Stimulated activated CD4-positive, alpha-beta T cell treated with anti-CD3 and anti-CD28 coated beads, Interleukin-4, amount 100 ng/mL, for 24 hours (primary cell): ENCODE measurements at regions not wholly inside any gene's neighbourhood (a gene's known extent, or its start where the extent isn't known, plus 50 kb on each side); places are given as distances from the start of the nearest gene placed in this dataset.
"Not testable (repeated sequence)": the region's sequence is repeated elsewhere in the genome, so short reads cannot be mapped to it uniquely, and the experiment has no call there.

Experiments used
- DNase-seq: peaks from one replicate; pipeline ENCODE4 v3.0.0-alpha.2; 2020

DNA sequence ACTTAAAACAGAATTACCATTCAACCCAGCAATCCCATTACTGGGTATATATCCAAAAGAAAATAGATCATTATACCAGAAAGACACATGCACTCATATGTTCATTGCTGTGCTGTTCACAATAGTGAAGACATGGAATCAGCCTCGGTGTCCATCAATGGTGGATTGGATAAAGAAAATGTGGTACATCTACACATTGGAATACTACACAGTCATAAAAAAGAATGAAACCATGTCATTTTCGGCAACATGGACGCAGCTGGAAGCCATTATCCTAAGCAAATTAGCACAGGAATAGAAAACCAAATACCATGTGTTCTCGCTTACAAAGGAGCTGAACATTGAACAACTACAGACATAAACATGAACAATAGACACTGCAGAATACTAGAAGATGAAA is 244.8 kb upstream of the PROX1 start:
- no peak for DNase-seq

DNA sequence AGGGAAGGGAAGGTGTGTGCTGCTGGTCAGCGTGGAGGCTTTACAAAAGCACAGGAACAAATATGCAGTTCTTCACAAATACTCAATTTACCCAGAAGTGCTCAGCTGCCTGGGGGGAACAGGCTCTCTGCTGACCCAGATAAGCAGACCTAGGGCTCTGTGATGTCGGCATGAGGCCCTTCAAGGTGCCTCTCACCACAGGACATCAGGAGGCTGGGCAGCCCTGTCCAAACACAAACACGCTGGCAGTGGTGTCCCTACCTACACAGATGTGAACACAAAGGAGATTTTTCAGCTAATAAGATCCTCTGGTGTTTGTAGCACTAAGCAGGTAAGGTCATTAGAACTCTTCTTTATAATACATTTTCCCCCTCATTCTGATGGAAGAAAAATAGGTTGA is 243.0 kb upstream of the PROX1 start:
- DNase-seq, result no peak

DNA sequence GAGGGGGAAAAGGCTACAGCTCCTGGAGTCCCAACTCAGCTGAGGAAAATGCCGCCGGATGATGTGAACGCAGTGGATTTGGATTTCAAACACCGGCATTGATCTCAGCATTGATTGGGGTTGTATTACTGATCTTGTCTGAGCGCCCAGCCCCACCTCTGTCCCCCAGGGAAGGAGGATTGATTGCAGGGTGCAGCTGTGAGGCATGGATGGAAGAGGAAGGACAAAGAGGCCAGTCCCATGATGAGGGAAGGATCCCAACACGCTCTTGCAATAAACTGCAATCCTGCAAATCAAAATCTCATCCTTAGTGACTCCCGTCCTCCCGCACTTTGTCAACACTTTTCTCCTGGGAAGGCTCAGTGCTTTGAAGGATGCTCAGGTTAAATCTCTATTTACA is 242.3 kb upstream of the PROX1 start:
- no peak for DNase-seq

- DNase-seq, result no peak
Measured at GRCh38 chr1:213749558-213749957, 238.2 kb upstream of the PROX1 start.

GRCh38 chr1:213750231-213751063 is 237.3 kb upstream of the PROX1 start:
- DNase-seq, result no peak

- DNase-seq, result no peak
Measured at GRCh38 chr1:213751064-213751397, 236.7 kb upstream of the PROX1 start.

DNA sequence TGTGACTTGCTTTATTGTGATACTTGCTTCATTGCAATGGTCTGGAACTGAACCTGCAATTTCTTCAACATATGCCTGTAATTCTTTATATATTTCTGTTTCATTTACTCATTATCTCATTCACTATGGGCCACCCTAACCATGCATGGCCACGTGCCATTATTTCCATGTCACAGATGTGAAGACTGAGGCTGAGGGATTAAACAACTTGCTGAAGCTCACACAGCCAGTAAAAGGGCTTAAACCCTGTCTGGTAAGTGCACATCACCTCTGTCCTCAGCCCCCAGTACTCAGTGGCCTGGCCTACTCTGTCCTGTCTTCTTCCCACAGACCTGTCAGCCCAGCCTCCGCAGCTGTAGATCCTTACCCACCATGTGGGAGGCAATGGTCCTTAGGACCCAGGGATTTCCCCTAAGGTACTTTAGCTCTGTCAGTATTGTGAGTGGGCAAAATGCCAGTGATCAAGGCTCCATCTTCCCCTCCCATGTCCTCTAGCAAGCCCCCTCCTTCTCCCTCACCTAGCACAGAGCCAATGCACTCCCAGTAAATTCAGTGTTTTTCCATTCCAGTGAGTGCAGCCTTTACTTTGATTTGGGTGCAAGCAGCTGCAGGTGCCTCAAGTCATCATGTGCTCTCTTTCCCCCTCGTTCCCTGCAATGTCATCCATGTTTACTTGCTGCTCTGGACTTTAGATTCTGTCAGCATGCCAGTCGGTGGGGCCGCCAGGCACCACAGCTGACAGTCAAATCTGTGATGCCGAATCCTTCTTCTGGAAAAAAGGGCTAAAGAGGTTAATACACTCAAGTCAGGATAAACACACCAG is 228.2 kb upstream of the PROX1 start:
- no peak for DNase-seq

GRCh38 chr1:213761845-213762407 is 225.8 kb upstream of the PROX1 start:
- DNase-seq, result peak; percentile 60

- DNase-seq, result no peak
Measured at GRCh38 chr1:213767683-213768082, 220.1 kb upstream of the PROX1 start.

- DNase-seq, result no peak
Measured at GRCh38 chr1:213772128-213773063, 215.4 kb upstream of the PROX1 start.

DNA sequence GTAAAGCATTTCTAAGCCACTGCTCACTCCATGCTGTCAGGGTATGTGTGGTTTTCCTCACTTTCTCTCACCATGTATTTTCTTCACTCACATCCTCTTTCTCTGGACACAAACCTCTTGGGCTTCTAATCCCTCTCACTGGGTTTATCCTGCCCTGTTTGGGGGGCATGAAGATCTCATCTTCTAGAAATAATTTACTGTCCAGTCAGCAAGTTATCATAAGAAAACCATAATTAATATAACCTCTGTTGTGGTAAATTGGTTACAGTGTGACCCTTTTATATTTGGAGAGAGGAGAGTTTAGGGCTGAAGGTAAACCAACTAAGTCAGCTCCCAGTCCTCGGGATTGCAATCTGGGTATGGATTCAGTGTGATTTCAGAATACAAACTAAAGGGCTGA is 213.8 kb upstream of the PROX1 start:
- no peak for DNase-seq

GRCh38 chr1:213776969-213777368 is 210.8 kb upstream of the PROX1 start:
- no peak for DNase-seq

DNA sequence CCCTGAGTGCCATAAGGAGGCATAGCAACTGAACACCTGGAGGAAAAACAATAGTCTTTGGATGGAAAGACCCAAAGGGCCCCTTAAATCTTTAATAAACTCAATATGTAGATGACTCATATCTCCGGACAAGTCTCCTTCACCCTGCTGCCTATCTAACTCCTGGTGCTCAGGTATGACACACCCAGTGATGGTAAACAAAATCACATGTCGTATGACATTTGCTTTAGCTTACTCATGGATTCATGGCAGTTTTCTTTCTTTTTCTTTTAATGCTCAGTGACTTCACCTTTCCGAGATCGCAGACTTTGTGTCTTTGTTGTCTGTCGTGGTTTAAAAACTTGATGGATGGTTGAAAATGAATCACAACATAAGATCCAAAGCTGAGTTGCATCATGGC is 208.5 kb upstream of the PROX1 start:
- no peak for DNase-seq

- DNase-seq, result no peak
Measured at GRCh38 chr1:213782941-213783672, 204.7 kb upstream of the PROX1 start.

- DNase-seq, result no peak
Measured at GRCh38 chr1:213783893-213784292, 203.9 kb upstream of the PROX1 start.

DNA sequence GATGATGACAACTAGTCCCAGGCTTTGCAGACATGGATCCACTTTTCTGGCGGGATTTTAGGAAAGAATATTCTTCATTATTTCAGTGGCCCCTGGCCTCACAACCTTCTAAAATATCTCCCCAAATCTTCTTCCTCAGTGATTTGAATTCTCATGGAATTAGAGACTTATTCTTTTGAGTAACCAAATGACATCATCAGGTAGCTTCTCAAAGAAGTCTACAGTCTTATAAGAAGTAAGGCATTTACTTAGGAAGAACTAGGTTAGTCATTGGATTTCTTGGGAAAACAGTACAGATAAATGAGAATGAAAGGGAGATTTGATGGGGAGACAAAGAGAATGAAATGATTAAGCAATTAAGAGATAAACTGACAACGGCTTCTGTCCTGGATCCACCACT is 201.1 kb upstream of the PROX1 start:
- DNase-seq, result no peak

- DNase-seq, result no peak
Measured at GRCh38 chr1:213790565-213790964, 197.2 kb upstream of the PROX1 start.

DNA sequence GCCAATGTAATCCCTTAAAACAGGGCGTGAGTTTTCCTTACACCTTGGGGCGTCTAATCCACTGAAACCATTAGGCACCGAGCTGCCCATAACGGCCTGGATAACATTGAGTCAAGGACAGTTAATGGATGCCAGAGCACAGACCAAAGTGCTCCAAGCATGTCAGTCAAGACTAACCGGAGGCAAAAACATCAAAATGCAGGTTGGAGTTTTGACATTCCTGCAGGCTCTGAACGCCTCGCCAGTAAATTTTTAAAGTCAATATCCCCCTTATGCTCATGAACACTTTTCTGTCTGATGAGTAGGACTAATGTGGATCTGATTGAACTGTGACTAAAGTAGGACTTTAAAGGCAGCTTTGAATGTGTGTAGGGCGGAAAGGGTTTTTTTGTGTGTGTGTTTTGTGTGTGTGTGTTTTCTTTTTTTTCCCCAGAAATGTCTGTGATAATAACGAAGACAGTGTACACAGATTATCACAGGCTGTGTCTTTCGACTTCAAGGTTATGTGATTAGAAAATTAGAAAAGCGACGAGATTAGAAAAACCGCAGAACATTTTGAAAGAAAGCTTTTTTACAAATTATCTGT is 194.2 kb upstream of the PROX1 start:
- DNase-seq, result no peak

DNA sequence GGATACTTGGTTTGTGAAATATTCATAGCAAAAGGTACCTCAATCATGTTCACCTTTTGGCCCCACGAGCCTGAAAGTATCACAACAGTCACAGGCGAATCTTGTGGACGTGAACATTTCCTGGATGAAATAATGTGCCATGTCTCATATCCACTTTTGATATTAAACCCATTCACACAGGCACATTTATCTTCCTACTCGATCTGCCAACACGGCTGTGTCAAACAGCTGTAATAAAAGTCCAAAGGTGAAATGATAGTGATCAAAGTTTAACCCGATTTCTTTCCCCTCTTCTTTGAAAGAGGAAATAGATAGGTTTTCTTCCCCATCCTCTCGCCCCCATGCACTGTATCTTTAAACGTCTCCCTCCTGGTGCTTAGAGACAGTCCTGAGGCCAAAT is 191.2 kb upstream of the PROX1 start:
- no peak for DNase-seq

DNA sequence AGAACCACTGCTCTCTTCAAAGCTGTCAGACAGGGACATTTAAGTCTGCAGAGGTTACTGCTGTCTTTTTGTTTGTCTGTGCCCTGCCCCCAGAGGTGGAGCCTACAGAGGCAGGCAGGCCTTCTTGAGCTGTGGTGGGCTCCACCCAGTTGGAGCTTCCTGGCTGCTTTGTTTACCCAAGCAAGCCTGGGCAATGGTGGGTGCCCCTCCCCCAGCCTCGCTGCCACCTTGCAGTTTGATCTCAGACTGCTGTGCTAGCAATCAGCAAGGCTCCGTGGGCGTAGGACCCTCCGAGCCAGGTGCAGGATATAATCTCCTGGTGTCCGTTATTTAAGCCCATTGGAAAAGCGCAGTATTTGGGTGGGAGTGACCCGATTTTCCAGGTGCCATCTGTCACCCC is 179.5 kb upstream of the PROX1 start:
- DNase-seq, result not testable (repeated sequence)

- no peak for DNase-seq
Measured at GRCh38 chr1:213817156-213817555, 170.6 kb upstream of the PROX1 start.
